Thyroid gland (tissue), 4 donors: ENCODE measurements at regions not wholly inside any gene's neighbourhood (a gene's known extent, or its start where the extent isn't known, plus 50 kb on each side); places are given as distances from the start of the nearest gene placed in this dataset.
"Not testable (repeated sequence)": the region's sequence is repeated elsewhere in the genome, so short reads cannot be mapped to it uniquely, and the experiment has no call there.

Source experiments
- DNase-seq, 2 donors: peaks; one replicate each; pipeline ENCODE4 v3.0.0-alpha.2; 2019
- H3K27ac ChIP-seq, 3 donors: fragments of 200-600 bp; sonication (generic); 1 replicate in 2 of 3; 2 replicates in 1 of 3; pipeline ENCODE4 v1.5.1; 2016 to 2019; ENCODE audit warnings: mild to moderate bottlenecking in 1 of 3, moderate library complexity in 1 of 3
- H3K27me3 ChIP-seq: fragments of 200-600 bp; sonication (generic); one replicate; pipeline ENCODE4 v1.5.1; 2019
- H3K36me3 ChIP-seq, 2 donors: fragments of 200-600 bp; sonication (generic); one replicate each; pipeline ENCODE4 v1.5.1; 2016 to 2019
- H3K4me1 ChIP-seq, 2 donors: fragments of 200-600 bp; sonication (generic); one replicate each; pipeline ENCODE4 v1.5.1; 2017 to 2019
- H3K4me3 ChIP-seq, 3 donors: fragments of 200-600 bp; sonication (generic); replicated peaks in 1 of 3; 1 replicate in 2 of 3; 2 replicates in 1 of 3; pipeline ENCODE4 v1.5.1; 2016; ENCODE audit warnings: mild to moderate bottlenecking in 1 of 3
- H3K9me3 ChIP-seq: fragments of 200-600 bp; sonication (generic); one replicate; pipeline ENCODE4 v1.5.1; 2017
- CTCF ChIP-seq, 6 experiments: fragments of 200-600 bp in 3 of 6; fragments of 450-650 bp in 3 of 6; sonication (generic) in 3 of 6; IDR thresholded peaks; one replicate each; pipeline ENCODE4 v1.5.1; 2016 to 2019; ENCODE audit warnings: antibody characterized with exemption in 6 of 6, mild to moderate bottlenecking in 2 of 6, inconsistent platforms in 1 of 6, moderate library complexity in 1 of 6
- POLR2A ChIP-seq, 2 donors: fragments of 450-650 bp; IDR thresholded peaks; one replicate each; pipeline ENCODE4 v1.6.1; 2017; ENCODE audit warnings: antibody characterized with exemption in 2 of 2, mild to moderate bottlenecking in 2 of 2, moderate library complexity in 1 of 2
- WGBS, 2 donors: methylation state at CpG; one replicate each; pipeline ENCODE4 v1.1.5; 2017; 5-methylcytosine and 5-hydroxymethylcytosine counted together
- intact Hi-C: fragments of 100-400 bp; cut with DNase I; formaldehyde crosslinking; loops from one replicate; pipeline ENCODE4 v1.15.1; 2023

- H3K4me1 ChIP-seq: peaks cover 35 to 53% of the 10 kb centered on the region in 2 donors
- no peaks in the 10 kb centered on the region for H3K9me3 ChIP-seq
- H3K27ac ChIP-seq: peak overlapping the region; percentile 51 to 84 (median 67)
- WGBS, 2 donors: 20 to 30% methylated on average over 5 of the region's 5 CpGs
- DNase-seq: peak; percentile 81 to 82
- intact Hi-C loops: no loop called here
- no peaks in the 10 kb centered on the region for H3K27me3 ChIP-seq
- H3K36me3 ChIP-seq: no peaks in the 10 kb centered on the region
- TF ChIP-seq CTCF (IDR thresholded peaks at IDR 0.05) (peak in 5 of 6 experiments; percentile 23 to 94 (median 74)), POLR2A (IDR thresholded peaks at IDR 0.05) (no peak)
- H3K4me3 ChIP-seq: no peak overlapping the region
These were observed 232.0 kb upstream of the PLXNA2 start for GRCh38 chr1:208475951-208476845.

DNA sequence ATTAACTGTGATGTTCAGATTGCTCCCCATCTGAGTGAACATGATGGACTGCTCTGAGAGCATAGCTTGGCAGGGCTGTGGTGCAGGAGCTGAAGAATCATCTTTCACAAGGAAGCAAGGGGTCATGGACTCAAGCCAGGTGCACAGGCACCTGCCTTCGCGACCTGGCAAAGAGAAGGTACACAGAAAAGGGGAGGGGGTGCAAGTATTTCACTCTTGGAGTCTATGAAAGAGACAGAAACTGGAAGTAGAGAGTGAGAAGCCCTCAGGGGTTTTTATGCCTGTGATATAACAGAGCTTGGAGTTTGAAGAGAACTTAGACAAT lies 232.6 kb upstream of the PLXNA2 start:
- H3K36me3 ChIP-seq: no peaks in the 10 kb centered on the region
- no peaks in the 10 kb centered on the region for H3K9me3 ChIP-seq
- intact Hi-C loops: no loop called here
- 12 to 36% methylated on average over 2 of the region's 2 CpGs for WGBS, 2 donors
- H3K27ac ChIP-seq: peak overlapping the region; percentile 51 to 84 (median 67)
- H3K27me3 ChIP-seq: no peaks in the 10 kb centered on the region
- H3K4me1 ChIP-seq: peaks cover 35 to 53% of the 10 kb centered on the region in 2 donors
- no peak overlapping the region for H3K4me3 ChIP-seq
- TF ChIP-seq CTCF (IDR thresholded peaks at IDR 0.05) (no peak), POLR2A (IDR thresholded peaks at IDR 0.05) (no peak)
- DNase-seq: peak in 1 of 2 donors; percentile 67

DNA sequence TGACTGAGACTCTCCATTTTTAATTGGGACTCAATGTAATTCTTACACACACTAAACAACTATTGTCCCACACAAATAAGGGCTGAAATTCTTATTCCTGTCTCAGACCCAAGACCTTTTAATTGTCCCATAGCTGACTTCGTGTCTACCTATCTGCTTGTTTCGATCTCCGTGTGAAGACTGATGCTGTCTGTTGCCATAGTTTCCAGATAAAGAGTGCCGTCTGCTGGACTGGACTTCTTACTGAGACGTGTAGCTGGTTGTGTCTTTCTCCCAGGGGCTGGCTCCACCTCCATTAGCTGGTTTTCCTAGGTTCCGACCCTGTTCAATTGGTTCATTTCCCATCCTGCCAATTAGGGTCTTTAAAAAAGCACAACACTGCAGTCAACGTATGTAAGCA lies 235.3 kb upstream of the PLXNA2 start:
- Histone ChIP-seq H3K27ac (no peak overlapping the region), H3K4me1 (peaks cover 28 to 36% of the 10 kb centered on the region in 2 donors), H3K9me3 (no peaks in the 10 kb centered on the region), H3K36me3 (no peaks in the 10 kb centered on the region), H3K27me3 (no peaks in the 10 kb centered on the region), H3K4me3 (no peak overlapping the region)
- no peak for TF ChIP-seq CTCF (IDR thresholded peaks at IDR 0.05)
- TF ChIP-seq POLR2A (IDR thresholded peaks at IDR 0.05): no peak
- 79 to 83% methylated on average over 7 of the region's 7 CpGs for WGBS, 2 donors
- DNase-seq: no peak
- intact Hi-C loops: no loop called here

DNA sequence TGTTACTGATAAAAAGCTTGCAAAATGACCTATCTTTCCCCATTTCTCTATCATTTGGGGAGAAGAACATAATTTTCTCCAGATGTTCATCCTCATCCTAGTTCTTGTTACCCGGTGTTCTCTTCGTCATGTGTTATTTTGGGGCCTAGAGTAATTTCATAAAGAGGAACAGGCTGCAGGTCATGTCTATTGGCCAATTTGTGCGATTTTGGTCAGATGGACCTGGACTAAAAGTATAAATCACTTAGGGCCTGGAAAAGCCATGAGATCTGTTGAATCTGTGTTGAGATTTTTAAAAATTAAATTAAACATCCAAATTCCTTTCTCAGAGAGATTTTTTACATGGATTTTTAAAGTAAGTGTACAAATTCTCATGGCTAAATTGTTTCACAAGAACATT lies 241.3 kb upstream of the PLXNA2 start:
- no peak overlapping the region for H3K27ac ChIP-seq
- DNase-seq: no peak
- H3K4me1 ChIP-seq: no peaks in the 10 kb centered on the region
- intact Hi-C loops: no loop called here
- 88 to 92% methylated on average over 3 of the region's 3 CpGs for WGBS, 2 donors
- no peak overlapping the region for H3K4me3 ChIP-seq
- TF ChIP-seq CTCF (IDR thresholded peaks at IDR 0.05) (no peak), POLR2A (IDR thresholded peaks at IDR 0.05) (no peak)
- H3K36me3 ChIP-seq: no peaks in the 10 kb centered on the region
- H3K9me3 ChIP-seq: no peaks in the 10 kb centered on the region
- no peaks in the 10 kb centered on the region for H3K27me3 ChIP-seq

DNA sequence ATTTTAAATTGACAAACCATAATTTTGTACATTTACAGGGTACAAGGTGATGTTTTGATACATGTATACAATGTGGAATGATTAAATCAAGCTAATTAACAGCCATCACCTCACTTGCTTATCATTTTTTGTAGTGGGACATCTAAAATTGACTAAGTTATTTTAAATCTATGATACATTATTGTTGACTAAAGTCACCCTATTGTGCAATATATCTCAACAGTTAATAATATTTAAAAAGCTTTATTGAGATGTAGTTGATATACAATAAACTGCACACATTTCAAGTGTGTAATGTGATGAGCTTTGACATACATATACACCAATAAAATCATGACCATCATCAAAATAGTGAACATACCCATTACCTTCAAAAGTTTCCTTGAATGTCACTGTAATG lies 242.5 kb upstream of the PLXNA2 start:
- DNase-seq: no peak
- no peaks in the 10 kb centered on the region for H3K4me1 ChIP-seq
- intact Hi-C loops: no loop called here
- no peak overlapping the region for H3K4me3 ChIP-seq
- H3K9me3 ChIP-seq: no peaks in the 10 kb centered on the region
- TF ChIP-seq CTCF (IDR thresholded peaks at IDR 0.05): no peak
- TF ChIP-seq POLR2A (IDR thresholded peaks at IDR 0.05): no peak
- H3K36me3 ChIP-seq: no peaks in the 10 kb centered on the region
- H3K27ac ChIP-seq: no peak overlapping the region
- H3K27me3 ChIP-seq: no peaks in the 10 kb centered on the region

DNA sequence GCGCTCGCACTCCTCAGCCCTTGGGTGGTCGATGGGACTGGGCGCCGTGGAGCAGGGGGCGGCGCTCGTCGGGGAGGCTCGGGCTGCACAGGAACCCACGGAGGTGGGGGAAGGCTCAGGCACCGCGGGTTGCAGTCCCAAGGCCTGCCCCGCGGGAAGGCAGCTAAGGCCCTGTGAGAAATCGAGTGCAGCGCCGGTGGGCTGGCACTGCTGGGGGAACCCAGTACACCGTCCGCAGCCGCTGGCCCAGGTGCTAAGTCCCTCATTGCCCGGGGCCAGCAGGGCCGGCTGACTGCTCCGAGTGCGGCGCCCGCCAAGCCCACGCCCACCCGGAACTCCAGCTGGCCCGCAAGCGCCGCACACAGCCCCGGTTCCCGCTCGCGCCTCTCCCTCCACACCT lies 244.2 kb upstream of the PLXNA2 start:
- H3K27ac ChIP-seq, H3K36me3 ChIP-seq, H3K9me3 ChIP-seq, intact Hi-C loops, H3K4me1 ChIP-seq, H3K27me3 ChIP-seq, DNase-seq, H3K4me3 ChIP-seq: not testable (repeated sequence)
- WGBS, 2 donors: 97 to 100% methylated on average over 1 to 18 of the region's 36 CpGs
